22Rv1 (cell line): ENCODE measurements at regions not wholly inside any gene's neighbourhood (a gene's known extent, or its start where the extent isn't known, plus 50 kb on each side); places are given as distances from the start of the nearest gene placed in this dataset.

Experiments used
- H3K27ac ChIP-seq: fragments of 450-650 bp; 2 replicates; pipeline ENCODE4 v1.5.1; 2017
- ZFX ChIP-seq: fragments of 450-650 bp; IDR thresholded peaks from 2 replicates; pipeline ENCODE4 v1.6.1; 2017; ENCODE audit warnings: antibody characterized with exemption, borderline replicate concordance
- TF ChIP-seq, protein P1 (sequence below): fragments of 450-650 bp; IDR thresholded peaks from 2 replicates; pipeline ENCODE4 v1.5.1; 2017; ENCODE audit warnings: mild to moderate bottlenecking

DNA sequence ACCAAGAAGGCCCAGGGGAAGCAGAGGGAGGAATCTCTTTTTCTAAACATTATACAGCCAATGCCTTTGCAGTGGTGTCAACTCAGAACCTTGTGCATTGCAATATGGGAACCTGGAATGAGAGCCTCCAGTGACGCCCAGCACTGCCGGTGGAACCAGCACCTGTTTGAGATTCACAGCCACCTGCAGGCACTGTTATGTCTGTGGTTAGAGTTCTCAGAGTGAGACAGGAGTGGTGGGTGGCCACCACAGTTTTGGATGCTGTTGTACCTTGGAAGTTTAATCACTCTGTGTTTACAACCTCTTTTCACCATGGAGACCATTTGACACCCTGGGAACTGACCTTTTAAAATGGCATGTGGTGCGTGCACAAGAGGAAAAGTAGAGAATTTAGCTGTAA is 185.3 kb upstream of the KCNG1 start:
- H3K27ac ChIP-seq = no peak overlapping the region
- TF ChIP-seq ZFX = no peak
- TF ChIP-seq, protein P1, sequence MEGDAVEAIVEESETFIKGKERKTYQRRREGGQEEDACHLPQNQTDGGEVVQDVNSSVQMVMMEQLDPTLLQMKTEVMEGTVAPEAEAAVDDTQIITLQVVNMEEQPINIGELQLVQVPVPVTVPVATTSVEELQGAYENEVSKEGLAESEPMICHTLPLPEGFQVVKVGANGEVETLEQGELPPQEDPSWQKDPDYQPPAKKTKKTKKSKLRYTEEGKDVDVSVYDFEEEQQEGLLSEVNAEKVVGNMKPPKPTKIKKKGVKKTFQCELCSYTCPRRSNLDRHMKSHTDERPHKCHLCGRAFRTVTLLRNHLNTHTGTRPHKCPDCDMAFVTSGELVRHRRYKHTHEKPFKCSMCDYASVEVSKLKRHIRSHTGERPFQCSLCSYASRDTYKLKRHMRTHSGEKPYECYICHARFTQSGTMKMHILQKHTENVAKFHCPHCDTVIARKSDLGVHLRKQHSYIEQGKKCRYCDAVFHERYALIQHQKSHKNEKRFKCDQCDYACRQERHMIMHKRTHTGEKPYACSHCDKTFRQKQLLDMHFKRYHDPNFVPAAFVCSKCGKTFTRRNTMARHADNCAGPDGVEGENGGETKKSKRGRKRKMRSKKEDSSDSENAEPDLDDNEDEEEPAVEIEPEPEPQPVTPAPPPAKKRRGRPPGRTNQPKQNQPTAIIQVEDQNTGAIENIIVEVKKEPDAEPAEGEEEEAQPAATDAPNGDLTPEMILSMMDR = no peak

DNA sequence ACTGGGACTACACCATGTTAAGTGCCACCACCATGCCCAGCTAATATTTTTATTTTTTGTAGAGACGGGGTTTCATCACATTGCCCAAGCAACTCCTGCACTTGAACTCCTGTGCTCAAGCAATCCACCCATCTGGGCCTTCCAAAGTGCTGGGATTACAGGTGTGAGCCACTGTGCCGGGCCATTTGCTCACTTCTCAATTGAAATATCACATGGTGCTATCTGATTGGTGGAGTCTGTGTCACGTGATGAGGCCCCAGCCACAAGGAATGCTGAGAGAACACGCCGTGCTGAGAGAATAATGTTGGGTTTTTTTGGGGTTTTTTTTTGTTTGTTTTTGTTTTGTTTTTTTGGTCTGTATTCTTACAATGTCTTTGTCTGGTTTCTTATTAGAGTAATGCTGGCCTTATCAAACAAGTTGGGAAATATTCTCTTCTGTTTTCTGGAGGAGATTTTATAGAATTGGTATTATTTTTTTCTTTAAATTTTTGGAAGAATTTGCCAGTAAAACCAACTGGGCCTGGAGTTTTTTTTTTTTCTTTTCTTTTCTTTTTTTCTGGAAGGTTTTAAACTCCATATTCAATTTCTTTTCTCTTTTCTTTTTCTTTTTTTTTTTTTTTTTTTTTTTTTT is 183.2 kb upstream of the KCNG1 start:
- H3K27ac ChIP-seq = no peak overlapping the region
- TF ChIP-seq, protein P1 = no peak
- TF ChIP-seq ZFX = no peak

DNA sequence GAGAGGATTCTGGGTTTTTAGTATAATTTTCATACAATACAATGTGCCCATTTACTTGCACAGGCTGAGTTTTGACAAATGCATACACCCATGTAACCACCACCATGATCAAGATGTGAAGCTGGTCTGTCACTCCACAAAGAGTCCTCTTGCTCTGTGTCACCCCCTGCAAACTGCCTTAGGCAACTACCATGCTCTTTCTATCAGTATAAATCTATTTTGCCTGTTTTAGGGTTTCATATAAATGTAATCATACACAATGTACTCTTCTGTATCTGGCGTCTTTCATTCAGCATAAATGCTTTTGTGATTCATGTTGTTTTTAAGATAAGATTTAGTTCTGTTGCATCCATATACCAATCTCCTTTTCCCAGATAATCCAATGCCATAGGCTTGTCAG is 181.9 kb upstream of the KCNG1 start:
- no peak overlapping the region for H3K27ac ChIP-seq
- TF ChIP-seq, protein P1 = no peak
- no peak for TF ChIP-seq ZFX

DNA sequence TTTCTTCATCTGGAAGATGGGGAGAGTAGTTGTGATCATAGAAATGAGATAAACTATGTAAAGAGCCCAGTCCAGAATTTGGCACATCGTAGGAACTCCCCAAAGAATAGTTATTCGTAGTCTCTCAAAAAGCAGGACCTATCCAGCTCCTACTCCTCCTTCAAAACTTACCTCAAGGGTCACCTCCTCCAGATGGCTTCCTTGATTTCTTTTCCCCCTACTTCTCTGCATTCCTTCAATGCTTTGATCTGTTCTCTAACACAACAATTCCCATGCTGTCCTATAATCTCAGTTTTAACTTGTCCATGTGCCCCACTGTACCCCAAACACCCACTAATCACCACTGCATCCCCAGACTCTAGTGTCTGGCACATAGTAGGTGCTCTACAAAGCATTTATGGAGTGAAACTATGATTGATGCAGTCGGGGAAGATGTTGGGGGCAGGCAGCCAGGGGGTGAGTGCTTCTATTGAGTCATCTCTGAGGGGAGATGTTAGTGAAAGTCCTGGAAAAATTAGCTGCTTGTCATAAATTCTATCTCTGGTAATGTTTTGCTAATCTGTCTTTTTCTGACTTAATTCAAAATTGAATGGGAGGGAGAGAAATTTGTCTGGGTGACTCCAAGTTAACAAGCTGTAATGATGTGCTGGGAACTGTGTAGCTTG is 181.3 kb upstream of the KCNG1 start:
- no peak for TF ChIP-seq ZFX
- TF ChIP-seq, protein P1 = no peak
- no peak overlapping the region for H3K27ac ChIP-seq

DNA sequence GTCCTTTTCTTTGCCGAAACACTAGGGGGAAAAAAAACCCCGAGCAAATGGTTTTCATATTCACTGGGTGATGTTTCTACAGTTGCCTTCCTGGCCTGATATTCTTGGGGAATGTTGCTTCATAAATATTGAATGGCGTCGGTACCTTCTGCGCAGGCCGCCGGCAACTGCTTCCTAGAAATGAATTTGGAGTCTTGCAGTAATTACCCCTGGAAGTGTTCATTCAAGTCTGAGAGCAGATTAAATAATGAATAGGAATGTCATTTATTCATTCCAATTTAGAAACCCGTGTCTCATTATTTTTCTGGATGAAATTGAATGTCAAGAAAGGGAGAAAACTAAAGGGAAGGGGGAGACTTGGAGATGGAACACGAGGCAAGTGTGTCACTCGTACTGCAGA is 179.4 kb upstream of the KCNG1 start:
- H3K27ac ChIP-seq = no peak overlapping the region
- TF ChIP-seq, protein P1 = no peak
- no peak for TF ChIP-seq ZFX

DNA sequence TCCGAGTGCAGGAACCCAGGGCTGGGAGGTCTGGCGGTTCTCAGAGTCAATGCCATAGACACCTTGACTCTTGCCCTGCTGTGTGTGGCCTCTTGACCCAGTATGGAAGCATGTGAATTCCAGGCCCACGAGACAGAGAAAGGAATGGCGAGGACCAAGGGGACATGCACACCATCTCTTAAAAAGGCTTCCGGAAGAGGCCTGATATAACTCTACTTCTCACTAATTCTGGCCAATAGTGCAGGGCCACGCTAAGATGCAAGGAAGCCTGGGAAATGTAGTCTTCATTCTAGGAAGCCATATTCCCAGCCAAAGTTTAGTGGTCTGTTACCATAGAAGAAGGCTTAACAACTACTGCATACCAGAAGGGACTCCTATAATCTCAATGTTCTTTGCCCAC is 177.0 kb upstream of the KCNG1 start:
- no peak overlapping the region for H3K27ac ChIP-seq
- TF ChIP-seq, protein P1 = no peak
- no peak for TF ChIP-seq ZFX

DNA sequence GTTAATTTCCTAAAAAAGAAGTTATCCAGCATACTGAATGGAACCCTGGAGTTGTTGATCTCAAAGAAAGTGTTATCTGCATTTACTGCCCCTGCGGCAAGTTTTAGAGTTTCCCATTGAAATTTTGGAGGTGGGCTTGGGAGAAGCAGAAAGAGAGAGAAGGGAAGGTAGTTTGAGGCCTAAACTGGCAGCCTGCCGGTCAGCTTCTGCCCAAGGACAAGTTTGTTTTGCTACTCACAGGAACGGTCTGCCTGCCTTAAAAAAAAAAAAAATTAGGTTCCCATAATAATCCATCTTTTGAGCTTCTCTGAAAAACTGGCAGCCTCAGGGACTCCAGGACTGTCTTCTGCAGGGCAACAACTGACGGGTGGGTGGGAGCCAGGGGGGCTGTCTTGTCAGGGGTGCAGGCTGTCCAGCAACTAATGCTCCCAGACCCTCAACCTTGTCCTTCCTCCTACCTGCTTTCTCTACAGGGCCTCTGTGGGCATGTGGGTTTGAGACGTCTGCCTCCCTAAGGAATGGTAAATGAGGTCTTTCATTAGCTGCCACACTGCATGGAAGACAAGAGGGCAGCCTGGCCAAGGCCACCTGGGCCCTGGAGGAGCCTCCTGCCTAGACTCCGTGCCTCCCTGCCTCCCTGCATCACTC is 176.1 kb upstream of the KCNG1 start:
- no peak for TF ChIP-seq ZFX
- TF ChIP-seq, protein P1 = no peak

More for the DNA sequence above, 176.1 kb upstream of the KCNG1 start:
- H3K27ac ChIP-seq = no peak overlapping the region
